Stimulated activated CD4-positive, alpha-beta T cell treated with anti-CD3 and anti-CD28 coated beads, Interleukin-4, amount 100 ng/mL, for 24 hours (primary cell): ENCODE measurements at regions not wholly inside any gene's neighbourhood (a gene's known extent, or its start where the extent isn't known, plus 50 kb on each side); places are given as distances from the start of the nearest gene placed in this dataset.
"Not testable (repeated sequence)": the region's sequence is repeated elsewhere in the genome, so short reads cannot be mapped to it uniquely, and the experiment has no call there.

Experiments
- DNase-seq: peaks from one replicate; pipeline ENCODE4 v3.0.0-alpha.2; 2020

GRCh38 chrX:5490786-5491563 is 737.7 kb downstream of the NLGN4X start:
- DNase-seq, result no peak

- no peak for DNase-seq
Measured at GRCh38 chrX:5474282-5474681, 754.4 kb downstream of the NLGN4X start.

GRCh38 chrX:5458300-5458842 is 770.3 kb downstream of the NLGN4X start:
- DNase-seq, result no peak

- no peak for DNase-seq
Measured at GRCh38 chrX:5449323-5449722, 779.3 kb downstream of the NLGN4X start.

GRCh38 chrX:5431823-5432222 is 796.8 kb downstream of the NLGN4X start:
- DNase-seq, result no peak

- no peak for DNase-seq
Measured at GRCh38 chrX:5425119-5425518, 803.5 kb downstream of the NLGN4X start.

- DNase-seq, result no peak
Measured at GRCh38 chrX:5417381-5417780, 811.3 kb downstream of the NLGN4X start.

- DNase-seq, result no peak
Measured at GRCh38 chrX:5415738-5416137, 812.9 kb downstream of the NLGN4X start.

- no peak for DNase-seq
Measured at GRCh38 chrX:5409106-5409505, 819.6 kb downstream of the NLGN4X start.

GRCh38 chrX:5402461-5402860 is 826.2 kb downstream of the NLGN4X start:
- DNase-seq, result no peak

- DNase-seq, result no peak
Measured at GRCh38 chrX:5399403-5399802, 829.3 kb downstream of the NLGN4X start.

GRCh38 chrX:5397409-5397808 is 831.3 kb downstream of the NLGN4X start:
- DNase-seq, result no peak

GRCh38 chrX:5390376-5390775 is 838.3 kb downstream of the NLGN4X start:
- no peak for DNase-seq

- no peak for DNase-seq
Measured at GRCh38 chrX:5388087-5388486, 840.6 kb downstream of the NLGN4X start.

- DNase-seq, result no peak
Measured at GRCh38 chrX:5380426-5380825, 848.2 kb downstream of the NLGN4X start.

GRCh38 chrX:5341902-5342301 is 886.8 kb downstream of the NLGN4X start:
- no peak for DNase-seq

GRCh38 chrX:5337160-5337559 is 891.5 kb downstream of the NLGN4X start:
- no peak for DNase-seq

GRCh38 chrX:5324546-5324945 is 904.1 kb downstream of the NLGN4X start:
- DNase-seq, result no peak

- DNase-seq, result no peak
Measured at GRCh38 chrX:5314148-5314547, 914.5 kb downstream of the NLGN4X start.

- DNase-seq, result no peak
Measured at GRCh38 chrX:5307416-5307815, 921.3 kb downstream of the NLGN4X start.

GRCh38 chrX:5306654-5307121 is 922.0 kb downstream of the NLGN4X start:
- DNase-seq, result no peak

- no peak for DNase-seq
Measured at GRCh38 chrX:5305452-5305851, 923.2 kb downstream of the NLGN4X start.

- DNase-seq, result no peak
Measured at GRCh38 chrX:5295004-5295403, 933.7 kb downstream of the NLGN4X start.

GRCh38 chrX:5290635-5291034 is 938.0 kb downstream of the NLGN4X start:
- no peak for DNase-seq

GRCh38 chrX:5289949-5290348 is 938.7 kb downstream of the NLGN4X start:
- DNase-seq, result not testable (repeated sequence)
